ENCODE measurements at regions not wholly inside any gene's neighbourhood (a gene's known extent, or its start where the extent isn't known, plus 50 kb on each side); places are given as distances from the start of the nearest gene placed in this dataset.
"Not testable (repeated sequence)": the region's sequence is repeated elsewhere in the genome, so short reads cannot be mapped to it uniquely, and the experiment has no call there.

GRCh38 chr17:5753421-5753820 lies 169.1 kb upstream of the NLRP1 start:
- no peak for DNase-seq

GRCh38 chr17:5757314-5757907 lies 173.1 kb upstream of the NLRP1 start:
- DNase-seq, result no peak

- no peak for DNase-seq
Measured at GRCh38 chr17:5758651-5759050, 174.3 kb upstream of the NLRP1 start.

- no peak for DNase-seq
Measured at GRCh38 chr17:5759501-5759925, 175.2 kb upstream of the NLRP1 start.

- DNase-seq, result no peak
Measured at GRCh38 chr17:5762191-5762590, 177.9 kb upstream of the NLRP1 start.

- DNase-seq, result no peak
Measured at GRCh38 chr17:5763595-5764306, 179.4 kb upstream of the NLRP1 start.

- DNase-seq, result no peak
Measured at GRCh38 chr17:5769593-5770354, 185.5 kb upstream of the NLRP1 start.

GRCh38 chr17:5770441-5771270 lies 186.3 kb upstream of the NLRP1 start:
- DNase-seq, result no peak

- not testable (repeated sequence) for DNase-seq
Measured at GRCh38 chr17:5771271-5771577, 186.9 kb upstream of the NLRP1 start.

GRCh38 chr17:5772017-5772416 lies 187.7 kb upstream of the NLRP1 start:
- not testable (repeated sequence) for DNase-seq

GRCh38 chr17:5772720-5773119 lies 188.4 kb upstream of the NLRP1 start:
- DNase-seq, result no peak

- DNase-seq, result no peak
Measured at GRCh38 chr17:5773816-5774360, 189.6 kb upstream of the NLRP1 start.

- DNase-seq, result no peak
Measured at GRCh38 chr17:5775098-5775497, 190.8 kb upstream of the NLRP1 start.

- peak; percentile 77 for DNase-seq
Measured at GRCh38 chr17:5780476-5780875, 196.2 kb upstream of the NLRP1 start.

GRCh38 chr17:5781236-5781927 lies 197.1 kb upstream of the NLRP1 start:
- DNase-seq, result no peak

- DNase-seq, result no peak
Measured at GRCh38 chr17:5783269-5783668, 199.0 kb upstream of the NLRP1 start.

GRCh38 chr17:5783851-5784250 lies 199.5 kb upstream of the NLRP1 start:
- DNase-seq, result no peak

GRCh38 chr17:5784791-5785190 lies 200.5 kb upstream of the NLRP1 start:
- DNase-seq, result no peak

GRCh38 chr17:5785338-5785737 lies 201.0 kb upstream of the NLRP1 start:
- DNase-seq, result peak; percentile 67

GRCh38 chr17:5785867-5786509 lies 201.7 kb upstream of the NLRP1 start:
- peak; percentile 58 for DNase-seq

GRCh38 chr17:5786510-5786875 lies 202.2 kb upstream of the NLRP1 start:
- no peak for DNase-seq

All from HCEC 1CT (cell line).